ENCODE measurements at regions not wholly inside any gene's neighbourhood (a gene's known extent, or its start where the extent isn't known, plus 50 kb on each side); places are given as distances from the start of the nearest gene placed in this dataset.
A peak's percentile ranks its signal among the peaks of the same experiment; 100 is the strongest.

DNA sequence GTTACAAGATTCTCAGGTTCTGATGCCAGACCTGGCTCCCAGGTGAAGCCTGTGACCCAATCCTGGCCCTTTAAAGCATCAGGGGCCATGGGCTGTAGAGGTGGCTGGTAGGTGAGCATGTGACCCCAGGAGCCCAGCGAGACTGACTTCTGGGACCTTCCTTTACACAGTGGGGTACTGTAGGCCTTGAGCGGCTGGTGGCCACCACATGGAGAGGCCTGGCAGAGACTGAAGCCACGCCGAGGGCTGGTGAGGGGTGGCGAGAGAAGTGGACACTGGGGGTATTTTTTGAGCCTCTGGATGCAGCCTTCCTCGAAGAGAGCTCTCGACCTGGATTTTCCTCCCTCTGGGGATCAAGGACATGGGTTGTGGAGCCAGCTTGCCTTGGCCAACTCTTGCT, 71.2 kb upstream of the ITGA11 start:
- Histone ChIP-seq H2BK15ac (ENCODE audit: low read length) (no peak overlapping the region), H3K18ac (ENCODE audit: low read length) (peak overlapping the region; percentile 41), H3K23ac (ENCODE audit: low read depth, low read length, poor library complexity) (no peak overlapping the region), H3K79me1 (ENCODE audit: low read depth, low read length) (no peaks in the 10 kb centered on the region), H2BK12ac (ENCODE audit: low read length) (no peak overlapping the region), H3K27ac (replicated peaks; ENCODE audit: low read length) (no peak overlapping the region), H3K27me3 (ENCODE audit: control insufficient read depth in 3 of 3, insufficient read depth in 3 of 3, low read depth in 1 of 3, low read length in 3 of 3) (peaks cover 0 to 5% (median 0%) of the 10 kb centered on the region in 3 experiments), H2BK120ac (ENCODE audit: low read depth, low read length) (no peak overlapping the region), H3K4me3 (ENCODE audit: low read length in 2 of 2) (no peak overlapping the region), H3K9ac (ENCODE audit: low read depth, low read length, poor library complexity) (no peak overlapping the region), H3K14ac (ENCODE audit: low read length) (no peak overlapping the region), H2BK5ac (ENCODE audit: low read length) (no peak overlapping the region), H3K4me1 (ENCODE audit: control insufficient read depth in 2 of 2, insufficient read depth in 1 of 2, low read depth in 1 of 2, low read length in 2 of 2) (peaks cover 0 to 8% of the 10 kb centered on the region in 2 donors), H2AK5ac (ENCODE audit: low read depth, low read length) (peak overlapping the region; percentile 22), H2AFZ (ENCODE audit: low read length) (no peak overlapping the region), H4K91ac (ENCODE audit: low read depth, low read length, poor library complexity) (no peak overlapping the region), H3K9me3 (replicated peaks in 1 of 2; ENCODE audit: control insufficient read depth in 2 of 2, insufficient read depth in 1 of 2, low read depth in 1 of 2, low read length in 2 of 2) (no peaks in the 10 kb centered on the region), H3K36me3 (replicated peaks in 1 of 2; ENCODE audit: control insufficient read depth in 2 of 2, insufficient read depth in 2 of 2, low read length in 2 of 2) (no peaks in the 10 kb centered on the region), H3K4me2 (ENCODE audit: insufficient read depth, low read length, poor library complexity, severe bottlenecking) (no peak overlapping the region), H3K4ac (ENCODE audit: low read length) (no peak overlapping the region), H4K8ac (ENCODE audit: low read depth, low read length) (no peak overlapping the region)
- no CpG with 5 or more reads among the region's 7 CpGs for WGBS, 2 donors (ENCODE audit: extremely low coverage in 2 of 2, insufficient read length in 2 of 2, insufficient replicate concordance in 1 of 2)
- no peak for DNase-seq (ENCODE audit: low spot score)

GRCh38 chr15:68503791-68504680, 72.1 kb upstream of the ITGA11 start:
- H3K4me3 ChIP-seq (ENCODE audit: low read length in 2 of 2) = no peak overlapping the region
- H3K9me3 ChIP-seq (replicated peaks in 1 of 2; ENCODE audit: control insufficient read depth in 2 of 2, insufficient read depth in 1 of 2, low read depth in 1 of 2, low read length in 2 of 2) = no peaks in the 10 kb centered on the region
- no peak overlapping the region for H2BK120ac ChIP-seq (ENCODE audit: low read depth, low read length)
- H2AFZ ChIP-seq (ENCODE audit: low read length) = peak overlapping the region; percentile 70
- H2BK15ac ChIP-seq (ENCODE audit: low read length) = no peak overlapping the region
- no peak overlapping the region for H2BK12ac ChIP-seq (ENCODE audit: low read length)
- H3K79me1 ChIP-seq (ENCODE audit: low read depth, low read length) = no peaks in the 10 kb centered on the region
- no peak overlapping the region for H3K9ac ChIP-seq (ENCODE audit: low read depth, low read length, poor library complexity)
- H4K91ac ChIP-seq (ENCODE audit: low read depth, low read length, poor library complexity) = no peak overlapping the region
- H3K27me3 ChIP-seq (ENCODE audit: control insufficient read depth in 3 of 3, insufficient read depth in 3 of 3, low read depth in 1 of 3, low read length in 3 of 3) = peaks cover 0 to 10% (median 0%) of the 10 kb centered on the region in 3 experiments
- H3K4me1 ChIP-seq (ENCODE audit: control insufficient read depth in 2 of 2, insufficient read depth in 1 of 2, low read depth in 1 of 2, low read length in 2 of 2) = peaks cover 0 to 8% of the 10 kb centered on the region in 2 donors
- no peak overlapping the region for H3K27ac ChIP-seq (replicated peaks; ENCODE audit: low read length)
- no CpG with 5 or more reads among the region's 11 CpGs for WGBS, 2 donors (ENCODE audit: extremely low coverage in 2 of 2, insufficient read length in 2 of 2, insufficient replicate concordance in 1 of 2)
- H3K23ac ChIP-seq (ENCODE audit: low read depth, low read length, poor library complexity) = no peak overlapping the region
- H3K14ac ChIP-seq (ENCODE audit: low read length) = peak overlapping the region; percentile 26
- H3K4ac ChIP-seq (ENCODE audit: low read length) = no peak overlapping the region
- DNase-seq (ENCODE audit: low spot score) = no peak
- H4K8ac ChIP-seq (ENCODE audit: low read depth, low read length) = no peak overlapping the region
- no peak overlapping the region for H2BK5ac ChIP-seq (ENCODE audit: low read length)
- no peaks in the 10 kb centered on the region for H3K36me3 ChIP-seq (replicated peaks in 1 of 2; ENCODE audit: control insufficient read depth in 2 of 2, insufficient read depth in 2 of 2, low read length in 2 of 2)
- peak overlapping the region; percentile 1 for H2AK5ac ChIP-seq (ENCODE audit: low read depth, low read length)
- no peak overlapping the region for H3K4me2 ChIP-seq (ENCODE audit: insufficient read depth, low read length, poor library complexity, severe bottlenecking)
- H3K18ac ChIP-seq (ENCODE audit: low read length) = peak overlapping the region; percentile 57

DNA sequence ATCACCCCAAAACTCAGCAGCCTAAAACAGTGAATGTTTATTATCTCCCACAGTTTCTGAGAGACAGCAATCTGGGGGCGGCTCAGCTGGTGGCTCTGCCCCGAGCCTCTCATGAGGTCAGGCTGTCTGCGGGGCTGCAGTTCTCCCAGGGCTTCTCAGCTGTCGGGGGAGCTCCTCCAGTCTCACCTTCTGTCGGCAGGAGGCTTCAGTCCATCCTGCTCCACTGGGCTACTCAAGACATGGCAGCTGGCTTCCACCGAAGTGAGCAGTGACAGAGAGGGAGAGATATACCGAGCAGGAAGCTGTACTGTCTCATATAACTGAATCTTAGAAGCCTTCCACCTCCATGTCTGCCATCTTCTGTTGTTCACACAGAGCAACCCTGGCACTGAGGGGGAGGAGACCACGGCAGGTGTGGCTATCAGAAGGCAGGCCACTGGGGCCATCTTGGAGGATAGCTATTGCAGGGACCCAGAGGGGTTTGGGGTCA, 72.8 kb upstream of the ITGA11 start:
- H2AFZ ChIP-seq (ENCODE audit: low read length) = peak overlapping the region; percentile 70
- no peaks in the 10 kb centered on the region for H3K9me3 ChIP-seq (replicated peaks in 1 of 2; ENCODE audit: control insufficient read depth in 2 of 2, insufficient read depth in 1 of 2, low read depth in 1 of 2, low read length in 2 of 2)
- H3K4me1 ChIP-seq (ENCODE audit: control insufficient read depth in 2 of 2, insufficient read depth in 1 of 2, low read depth in 1 of 2, low read length in 2 of 2) = peaks cover 0 to 8% of the 10 kb centered on the region in 2 donors
- no peak overlapping the region for H4K91ac ChIP-seq (ENCODE audit: low read depth, low read length, poor library complexity)
- no peak overlapping the region for H3K9ac ChIP-seq (ENCODE audit: low read depth, low read length, poor library complexity)
- no peak overlapping the region for H4K8ac ChIP-seq (ENCODE audit: low read depth, low read length)
- H2BK15ac ChIP-seq (ENCODE audit: low read length) = no peak overlapping the region
- WGBS, 2 donors (ENCODE audit: extremely low coverage in 2 of 2, insufficient read length in 2 of 2, insufficient replicate concordance in 1 of 2) = no CpG with 5 or more reads among the region's 8 CpGs
- no peak for DNase-seq (ENCODE audit: low spot score)
- no peak overlapping the region for H3K4ac ChIP-seq (ENCODE audit: low read length)
- no peak overlapping the region for H2BK5ac ChIP-seq (ENCODE audit: low read length)
- no peak overlapping the region for H2BK12ac ChIP-seq (ENCODE audit: low read length)
- H3K14ac ChIP-seq (ENCODE audit: low read length) = no peak overlapping the region
- H3K36me3 ChIP-seq (replicated peaks in 1 of 2; ENCODE audit: control insufficient read depth in 2 of 2, insufficient read depth in 2 of 2, low read length in 2 of 2) = no peaks in the 10 kb centered on the region
- H3K27ac ChIP-seq (replicated peaks; ENCODE audit: low read length) = no peak overlapping the region
- H3K27me3 ChIP-seq (ENCODE audit: control insufficient read depth in 3 of 3, insufficient read depth in 3 of 3, low read depth in 1 of 3, low read length in 3 of 3) = peaks cover 0 to 12% (median 0%) of the 10 kb centered on the region in 3 experiments
- no peak overlapping the region for H2BK120ac ChIP-seq (ENCODE audit: low read depth, low read length)
- H2AK5ac ChIP-seq (ENCODE audit: low read depth, low read length) = no peak overlapping the region
- H3K18ac ChIP-seq (ENCODE audit: low read length) = no peak overlapping the region
- no peak overlapping the region for H3K23ac ChIP-seq (ENCODE audit: low read depth, low read length, poor library complexity)
- H3K4me3 ChIP-seq (ENCODE audit: low read length in 2 of 2) = no peak overlapping the region
- H3K79me1 ChIP-seq (ENCODE audit: low read depth, low read length) = no peaks in the 10 kb centered on the region
- no peak overlapping the region for H3K4me2 ChIP-seq (ENCODE audit: insufficient read depth, low read length, poor library complexity, severe bottlenecking)

- H3K9me3 ChIP-seq (replicated peaks in 1 of 2; ENCODE audit: control insufficient read depth in 2 of 2, insufficient read depth in 1 of 2, low read depth in 1 of 2, low read length in 2 of 2) = no peaks in the 10 kb centered on the region
- no peak overlapping the region for H3K4me2 ChIP-seq (ENCODE audit: insufficient read depth, low read length, poor library complexity, severe bottlenecking)
- no peak overlapping the region for H3K14ac ChIP-seq (ENCODE audit: low read length)
- H3K27me3 ChIP-seq (ENCODE audit: control insufficient read depth in 3 of 3, insufficient read depth in 3 of 3, low read depth in 1 of 3, low read length in 3 of 3) = peaks cover 0 to 7% (median 0%) of the 10 kb centered on the region in 3 experiments
- H2BK120ac ChIP-seq (ENCODE audit: low read depth, low read length) = no peak overlapping the region
- H3K23ac ChIP-seq (ENCODE audit: low read depth, low read length, poor library complexity) = no peak overlapping the region
- H3K4me1 ChIP-seq (ENCODE audit: control insufficient read depth in 2 of 2, insufficient read depth in 1 of 2, low read depth in 1 of 2, low read length in 2 of 2) = peaks cover 0 to 8% of the 10 kb centered on the region in 2 donors
- no peak overlapping the region for H3K4me3 ChIP-seq (ENCODE audit: low read length in 2 of 2)
- H3K9ac ChIP-seq (ENCODE audit: low read depth, low read length, poor library complexity) = no peak overlapping the region
- H3K79me1 ChIP-seq (ENCODE audit: low read depth, low read length) = no peaks in the 10 kb centered on the region
- no peak overlapping the region for H3K27ac ChIP-seq (replicated peaks; ENCODE audit: low read length)
- H2BK12ac ChIP-seq (ENCODE audit: low read length) = no peak overlapping the region
- no peak overlapping the region for H4K91ac ChIP-seq (ENCODE audit: low read depth, low read length, poor library complexity)
- H3K4ac ChIP-seq (ENCODE audit: low read length) = no peak overlapping the region
- H2BK15ac ChIP-seq (ENCODE audit: low read length) = no peak overlapping the region
- no CpG with 5 or more reads among the region's 2 CpGs for WGBS, 2 donors (ENCODE audit: extremely low coverage in 2 of 2, insufficient read length in 2 of 2, insufficient replicate concordance in 1 of 2)
- H2AK5ac ChIP-seq (ENCODE audit: low read depth, low read length) = no peak overlapping the region
- DNase-seq (ENCODE audit: low spot score) = no peak
- H3K36me3 ChIP-seq (replicated peaks in 1 of 2; ENCODE audit: control insufficient read depth in 2 of 2, insufficient read depth in 2 of 2, low read length in 2 of 2) = no peaks in the 10 kb centered on the region
- H4K8ac ChIP-seq (ENCODE audit: low read depth, low read length) = no peak overlapping the region
- no peak overlapping the region for H2BK5ac ChIP-seq (ENCODE audit: low read length)
- H2AFZ ChIP-seq (ENCODE audit: low read length) = no peak overlapping the region
- H3K18ac ChIP-seq (ENCODE audit: low read length) = no peak overlapping the region
Observed at GRCh38 chr15:68506071-68506470, 72.7 kb upstream of the CORO2B start.
